Activated CD4-positive, alpha-beta T cell treated with anti-CD3 and anti-CD28 coated beads, Interleukin-2, amount 10 ng/mL, durations not matched to agents 7 days and 5 days (primary cell): ENCODE measurements at regions not wholly inside any gene's neighbourhood (a gene's known extent, or its start where the extent isn't known, plus 50 kb on each side); places are given as distances from the start of the nearest gene placed in this dataset.
A peak's percentile ranks its signal among the peaks of the same experiment; 100 is the strongest.
"Not testable (repeated sequence)": the region's sequence is repeated elsewhere in the genome, so short reads cannot be mapped to it uniquely, and the experiment has no call there.

Experiments used
- CTCF ChIA-PET: fragments of 350-600 bp; sonication (Branson Sonifier 250); formaldehyde crosslinking; loops from one replicate; lab custom pipeline; 2021; ENCODE audit warnings: antibody characterized with exemption; lab: Charles Lee
- POLR2A ChIA-PET: fragments of 350-600 bp; sonication (Branson Sonifier 250); formaldehyde crosslinking; loops from one replicate; lab custom pipeline; 2021; ENCODE audit warnings: antibody characterized with exemption; lab: Charles Lee
- DNase-seq: peaks from one replicate; pipeline ENCODE4 v3.0.0-alpha.2; 2020
- H3K27ac Mint-ChIP-seq: one replicate; pipeline ENCODE4 v1.8.0; 2021; ENCODE audit warnings: mild to moderate bottlenecking, moderate library complexity, mixed read lengths
- H3K27me3 Mint-ChIP-seq: one replicate; pipeline ENCODE4 v1.8.0; 2021; ENCODE audit warnings: mixed read lengths
- H3K36me3 Mint-ChIP-seq: one replicate; pipeline ENCODE4 v1.8.0; 2021; ENCODE audit warnings: low read depth, mixed read lengths
- H3K4me1 Mint-ChIP-seq: one replicate; pipeline ENCODE4 v1.8.0; 2021; ENCODE audit warnings: mixed read lengths
- H3K4me3 Mint-ChIP-seq: one replicate; pipeline ENCODE4 v1.8.0; 2021; ENCODE audit warnings: mild to moderate bottlenecking, moderate library complexity, mixed read lengths
- H3K9me3 Mint-ChIP-seq: one replicate; pipeline ENCODE4 v1.8.0; 2021; ENCODE audit warnings: mixed read lengths

DNA sequence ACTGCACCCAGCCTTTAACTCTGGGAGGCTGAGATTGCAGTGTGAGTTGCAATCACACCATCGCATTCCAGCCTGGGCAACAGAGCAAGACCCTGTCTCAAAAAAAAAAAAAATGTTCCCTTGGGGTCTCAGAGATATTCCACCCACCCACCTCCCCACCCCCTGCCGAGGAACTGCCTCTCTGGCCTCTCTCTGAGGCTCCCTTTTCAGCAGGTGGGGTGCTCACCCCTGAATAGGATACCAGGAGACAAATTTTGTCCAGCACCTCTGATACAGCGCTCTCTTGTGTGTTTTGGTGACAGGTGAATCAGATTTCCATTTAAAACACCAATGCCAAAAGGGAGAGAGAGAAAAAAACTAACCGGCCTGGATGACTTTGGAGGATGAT, 92.6 kb upstream of the KIF5B start:
- no peaks in the 10 kb centered on the region for H3K27me3 Mint-ChIP-seq
- peaks cover 6% of the 10 kb centered on the region for H3K36me3 Mint-ChIP-seq
- H3K27ac Mint-ChIP-seq: no peak overlapping the region
- CTCF ChIA-PET: interaction anchor here (0.5 to 0.7 kb wide), 2 partner anchors 996 to 1961 kb away, joined by 3 read pairs; no protein-coding TSS in a partner anchor
- peaks cover 16% of the 10 kb centered on the region for H3K9me3 Mint-ChIP-seq
- DNase-seq: no peak
- POLR2A ChIA-PET: no interaction called here
- no peak overlapping the region for H3K4me3 Mint-ChIP-seq
- peaks cover 41% of the 10 kb centered on the region for H3K4me1 Mint-ChIP-seq

DNA sequence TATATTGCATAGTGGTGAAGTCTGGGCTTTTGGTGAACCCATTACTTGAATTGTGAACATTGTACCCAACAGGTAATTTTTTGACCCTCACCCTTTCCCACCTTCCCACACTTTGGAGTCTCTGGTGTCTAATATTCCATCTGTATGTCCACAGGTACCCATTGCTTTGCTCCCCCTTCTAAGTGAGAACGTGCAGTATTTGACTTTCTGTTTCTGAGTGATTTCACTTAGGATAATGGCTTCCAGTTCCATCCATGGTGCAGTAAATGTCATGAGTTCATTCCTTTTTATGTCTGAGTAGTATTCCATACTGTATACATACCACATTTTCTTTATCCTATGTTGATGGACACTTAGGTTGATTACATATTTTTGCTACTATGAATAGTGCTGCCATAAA, 91.5 kb upstream of the KIF5B start:
- POLR2A ChIA-PET: no interaction called here

GRCh38 chr10:32146166-32146565, 89.9 kb upstream of the KIF5B start:
- no peak overlapping the region for H3K27ac Mint-ChIP-seq
- ChIA-PET CTCF (interaction anchor here (0.9 to 1.7 kb wide), 2 partner anchors 13 to 199 kb away, joined by 3 to 4 read pairs; no protein-coding TSS in a partner anchor), POLR2A (no interaction called here)
- DNase-seq: no peak
- peaks cover 3% of the 10 kb centered on the region for H3K9me3 Mint-ChIP-seq
- H3K4me1 Mint-ChIP-seq: peaks cover 25% of the 10 kb centered on the region
- no peak overlapping the region for H3K4me3 Mint-ChIP-seq
- H3K36me3 Mint-ChIP-seq: no peaks in the 10 kb centered on the region
- H3K27me3 Mint-ChIP-seq: no peaks in the 10 kb centered on the region

More for the DNA sequence above, 91.5 kb upstream of the KIF5B start:
- no peak overlapping the region for H3K27ac Mint-ChIP-seq
- H3K4me3 Mint-ChIP-seq: no peak overlapping the region
- peaks cover 36% of the 10 kb centered on the region for H3K4me1 Mint-ChIP-seq
- CTCF ChIA-PET: interaction anchor here (0.6 kb wide), 1 partner anchor 1298 kb away, joined by 3 read pairs; no protein-coding TSS in a partner anchor
- no peak for DNase-seq
- H3K27me3 Mint-ChIP-seq: no peaks in the 10 kb centered on the region
- no peaks in the 10 kb centered on the region for H3K36me3 Mint-ChIP-seq
- H3K9me3 Mint-ChIP-seq: peaks cover 7% of the 10 kb centered on the region

- Mint-ChIP-seq H3K27me3 (no peaks in the 10 kb centered on the region), H3K9me3 (peaks cover 3% of the 10 kb centered on the region), H3K4me1 (peaks cover 14% of the 10 kb centered on the region), H3K27ac (peak overlapping the region; percentile 36), H3K4me3 (no peak overlapping the region), H3K36me3 (no peaks in the 10 kb centered on the region)
- CTCF ChIA-PET: interaction anchor here (0.7 to 2.0 kb wide), 6 partner anchors 12 to 200 kb away, joined by 3 to 6 read pairs (median 4); no protein-coding TSS in a partner anchor
- DNase-seq: no peak
- POLR2A ChIA-PET: no interaction called here
Observed at GRCh38 chr10:32144817-32145688, 88.8 kb upstream of the KIF5B start.

DNA sequence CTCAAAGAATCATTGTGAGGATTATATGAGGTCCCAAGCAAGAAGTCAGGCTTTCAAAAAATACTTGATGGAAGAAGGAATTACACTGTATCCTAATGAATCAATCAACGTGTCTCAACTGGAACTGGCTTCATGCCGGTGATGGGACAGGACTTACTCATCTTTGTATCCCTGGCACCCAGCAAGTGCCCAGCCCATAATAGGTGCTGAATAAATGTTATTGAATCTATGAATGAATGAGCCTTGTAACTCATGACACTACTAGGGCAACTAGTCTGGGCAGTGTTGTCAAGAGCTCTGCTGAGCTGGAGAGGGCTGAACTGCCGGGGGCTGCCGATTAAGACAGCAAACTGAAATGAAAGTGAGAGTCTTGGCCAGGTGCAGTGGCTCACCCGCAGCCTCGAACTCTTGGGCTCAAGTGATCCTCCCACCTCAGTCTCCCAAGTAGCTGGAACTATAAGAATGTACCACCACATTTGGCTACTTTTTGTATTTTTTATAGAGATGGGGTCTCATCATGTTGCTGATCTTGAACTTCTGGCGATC, 87.2 kb upstream of the KIF5B start:
- ChIA-PET CTCF (interaction anchor here (2.0 kb wide), 1 partner anchor 21 kb away, joined by 6 read pairs; no protein-coding TSS in a partner anchor), POLR2A (no interaction called here)
- Mint-ChIP-seq H3K4me3 (no peak overlapping the region), H3K27ac (no peak overlapping the region), H3K4me1 (peaks cover 8% of the 10 kb centered on the region), H3K36me3 (no peaks in the 10 kb centered on the region), H3K27me3 (no peaks in the 10 kb centered on the region), H3K9me3 (peaks cover 3% of the 10 kb centered on the region)
- no peak for DNase-seq

- Mint-ChIP-seq H3K4me1 (peaks cover 7% of the 10 kb centered on the region), H3K27me3 (no peaks in the 10 kb centered on the region), H3K4me3 (no peak overlapping the region), H3K36me3 (no peaks in the 10 kb centered on the region), H3K9me3 (no peaks in the 10 kb centered on the region), H3K27ac (no peak overlapping the region)
- ChIA-PET CTCF (interaction anchor here (2.0 kb wide), 1 partner anchor 20 kb away, joined by 6 read pairs; no protein-coding TSS in a partner anchor), POLR2A (no interaction called here)
- DNase-seq: no peak
Observed at GRCh38 chr10:32142646-32143045, 86.4 kb upstream of the KIF5B start.

DNA sequence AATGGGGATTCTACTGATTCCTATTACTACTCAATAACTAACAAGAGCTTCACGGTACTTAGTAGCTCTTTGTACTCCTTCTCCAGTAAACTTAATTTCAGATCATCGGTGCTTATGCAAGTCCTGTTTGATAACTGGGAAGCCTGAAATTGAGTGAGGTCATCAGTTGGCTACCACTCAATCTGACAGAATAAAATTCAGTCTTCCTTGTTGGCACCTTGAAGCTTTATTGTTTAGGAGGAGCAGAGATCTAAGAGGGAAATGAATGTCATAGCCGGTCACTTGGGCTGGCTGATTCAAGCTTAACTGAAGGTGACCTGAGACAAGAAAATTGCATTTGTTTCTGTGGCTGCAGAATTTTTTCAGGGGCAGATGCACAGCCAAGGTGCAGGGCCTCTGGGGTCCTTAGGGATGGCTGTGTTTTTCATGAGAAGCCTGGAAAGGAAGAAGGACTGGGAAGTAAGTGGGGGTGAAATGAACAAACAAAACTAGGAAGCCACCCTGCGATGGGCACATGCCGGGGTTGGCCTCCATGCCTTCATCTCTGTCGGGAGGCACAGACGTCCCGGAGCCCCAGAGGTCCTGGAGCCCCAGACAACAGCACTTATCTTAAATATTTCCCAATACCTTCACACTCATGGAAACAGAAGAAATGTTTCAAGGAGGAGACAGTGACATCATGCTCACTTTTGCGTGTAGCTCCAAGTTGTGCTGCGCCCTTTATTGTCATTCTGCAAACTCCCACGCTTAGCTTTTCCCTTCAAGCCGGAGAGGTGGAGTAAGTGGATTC, 85.0 kb upstream of the KIF5B start:
- Mint-ChIP-seq H3K4me3 (no peak overlapping the region), H3K27ac (no peak overlapping the region), H3K27me3 (no peaks in the 10 kb centered on the region), H3K36me3 (no peaks in the 10 kb centered on the region), H3K9me3 (no peaks in the 10 kb centered on the region), H3K4me1 (peaks cover 7% of the 10 kb centered on the region)
- DNase-seq: no peak
- ChIA-PET POLR2A (no interaction called here), CTCF (interaction anchor here (2.0 kb wide), 1 partner anchor 9 kb away, joined by 8 read pairs; no protein-coding TSS in a partner anchor)

- Mint-ChIP-seq H3K4me3 (no peak overlapping the region), H3K27me3 (no peaks in the 10 kb centered on the region), H3K9me3 (no peaks in the 10 kb centered on the region), H3K4me1 (peaks cover 7% of the 10 kb centered on the region), H3K36me3 (no peaks in the 10 kb centered on the region), H3K27ac (no peak overlapping the region)
- DNase-seq: no peak
- ChIA-PET POLR2A (no interaction called here), CTCF (interaction anchor here (1.9 to 2.0 kb wide), 2 partner anchors 10 kb away, joined by 7 to 8 read pairs; no protein-coding TSS in a partner anchor)
Observed at GRCh38 chr10:32140403-32140802, 84.2 kb upstream of the KIF5B start.

GRCh38 chr10:32139223-32140073, 83.2 kb upstream of the KIF5B start:
- Mint-ChIP-seq H3K4me1 (peaks cover 7% of the 10 kb centered on the region), H3K27ac (no peak overlapping the region), H3K9me3 (no peaks in the 10 kb centered on the region), H3K27me3 (no peaks in the 10 kb centered on the region), H3K4me3 (no peak overlapping the region), H3K36me3 (no peaks in the 10 kb centered on the region)
- CTCF ChIA-PET: interaction anchor here (0.9 to 2.0 kb wide), 3 partner anchors 9 to 210 kb away, joined by 3 to 8 read pairs (median 7); partner anchors contain the start of gene ARHGAP12
- DNase-seq: peak; percentile 24
- POLR2A ChIA-PET: no interaction called here

- H3K4me1 Mint-ChIP-seq, H3K27me3 Mint-ChIP-seq, H3K36me3 Mint-ChIP-seq, H3K9me3 Mint-ChIP-seq, POLR2A ChIA-PET, DNase-seq, CTCF ChIA-PET, H3K4me3 Mint-ChIP-seq, H3K27ac Mint-ChIP-seq: not testable (repeated sequence)
Observed at GRCh38 chr10:32136927-32137326, 80.7 kb upstream of the KIF5B start.

DNA sequence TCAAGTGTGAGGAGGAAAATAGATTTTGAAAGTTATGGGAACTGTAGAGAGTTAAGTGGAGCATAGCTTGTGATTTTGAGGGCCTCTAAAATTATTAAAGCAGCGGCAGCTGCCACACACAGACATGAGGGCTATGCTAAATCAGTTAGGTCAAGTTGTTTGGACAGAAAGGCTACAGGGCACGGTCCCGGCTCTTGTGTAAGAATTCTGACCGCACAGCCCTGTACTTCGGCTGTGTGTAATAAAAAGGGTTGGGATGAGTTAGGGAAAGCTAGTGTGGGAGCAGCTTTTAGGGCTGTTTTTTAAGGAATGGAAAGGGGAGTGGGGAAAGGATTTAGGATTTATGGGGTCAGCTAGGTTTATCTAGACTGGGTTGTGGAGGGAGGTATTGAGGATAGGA, 79.6 kb upstream of the KIF5B start:
- CTCF ChIA-PET, H3K9me3 Mint-ChIP-seq, H3K27me3 Mint-ChIP-seq, DNase-seq, H3K36me3 Mint-ChIP-seq, H3K4me3 Mint-ChIP-seq, H3K27ac Mint-ChIP-seq, POLR2A ChIA-PET: not testable (repeated sequence)
- peaks cover 20% of the 10 kb centered on the region for H3K4me1 Mint-ChIP-seq
